IMR-90 (cell line): ENCODE measurements at regions not wholly inside any gene's neighbourhood (a gene's known extent, or its start where the extent isn't known, plus 50 kb on each side); places are given as distances from the start of the nearest gene placed in this dataset.

Experiments used
- ATAC-seq: fragments of 200-7000 bp; cut with Tn5 transposase; 2 replicates; pipeline ENCODE4 v1.9.1; 2020; ENCODE audit warnings: low read depth, mild to moderate bottlenecking, moderate library complexity
- BruUV-seq: library from RNA; stranded (reverse); fragments of 400-500 nt; replicated peaks from 2 replicates; lab custom pipeline; 2021; lab: Mats Ljungman, UMichigan
- CTCF ChIA-PET: fragments of 300-600 bp; formaldehyde crosslinking; extraction: SDS; loops from one replicate; lab custom pipeline; 2021; ENCODE audit warnings: antibody characterized with exemption; lab: Yijun Ruan, JAX
- POLR2A ChIA-PET: fragments of 300-600 bp; sonication (Branson Sonifier 250); formaldehyde crosslinking; loops from one replicate; lab custom pipeline; 2022; ENCODE audit warnings: antibody characterized with exemption; ENCODE audit not compliant: unreplicated experiment; lab: Charles Lee
- DNase-seq: peaks from one replicate; pipeline ENCODE4 v3.0.0; 2013
- H2AFZ ChIP-seq: replicated peaks from 2 replicates; pipeline ENCODE3; 2013; ENCODE audit warnings: low read length, mild to moderate bottlenecking; ENCODE audit not compliant: poor library complexity
- H2AK5ac ChIP-seq: 2 replicates; pipeline ENCODE4 v1.6.1; 2013; ENCODE audit warnings: low read depth, low read length, inconsistent platforms
- H2AK9ac ChIP-seq: replicated peaks from 2 replicates; pipeline ENCODE3; 2013; ENCODE audit warnings: mild to moderate bottlenecking, low read depth, low read length, moderate library complexity; ENCODE audit not compliant: poor library complexity
- H2BK120ac ChIP-seq: 2 replicates; pipeline ENCODE4 v1.6.1; 2013; ENCODE audit warnings: low read depth, low read length, inconsistent platforms
- H2BK15ac ChIP-seq: 3 replicates; pipeline ENCODE4 v1.6.1; 2013; ENCODE audit warnings: low read depth, low read length, inconsistent platforms
- H2BK20ac ChIP-seq: 2 replicates; pipeline ENCODE4 v1.6.1; 2013; ENCODE audit warnings: low read depth, mild to moderate bottlenecking, inconsistent platforms, low read length, moderate library complexity
- H2BK5ac ChIP-seq: 2 replicates; pipeline ENCODE4 v1.6.1; 2013; ENCODE audit warnings: mild to moderate bottlenecking, low read depth, low read length, inconsistent platforms; ENCODE audit not compliant: poor library complexity, severe bottlenecking
- H3K14ac ChIP-seq: replicated peaks from 2 replicates; pipeline ENCODE4 v1.6.1; 2013; ENCODE audit warnings: low read depth, low read length, inconsistent platforms
- H3K18ac ChIP-seq: 2 replicates; pipeline ENCODE4 v1.6.1; 2013; ENCODE audit warnings: low read depth, low read length, control low read depth
- H3K23ac ChIP-seq: 2 replicates; pipeline ENCODE4 v1.6.1; 2013; ENCODE audit warnings: low read depth, low read length, inconsistent platforms
- H3K27ac ChIP-seq: 2 replicates; pipeline ENCODE4 v1.5.1; 2013; ENCODE audit warnings: mild to moderate bottlenecking, control low read depth, low read length; ENCODE audit not compliant: insufficient read depth
- H3K27me3 ChIP-seq: 2 replicates; pipeline ENCODE4 v1.6.1; 2013; ENCODE audit warnings: low read length; ENCODE audit not compliant: control insufficient read depth, insufficient read depth
- H3K36me3 ChIP-seq: 2 replicates; pipeline ENCODE4 v1.6.1; 2013; ENCODE audit warnings: low read length, mixed read lengths; ENCODE audit not compliant: control insufficient read depth, insufficient read depth
- H3K4ac ChIP-seq: 2 replicates; pipeline ENCODE4 v1.6.1; 2013; ENCODE audit warnings: low read depth, low read length, inconsistent platforms
- H3K4me1 ChIP-seq: 2 replicates; pipeline ENCODE4 v1.6.1; 2013; ENCODE audit warnings: low read length, mixed read lengths; ENCODE audit not compliant: control insufficient read depth, insufficient read depth
- H3K4me2 ChIP-seq: 2 replicates; pipeline ENCODE4 v1.6.1; 2013; ENCODE audit warnings: low read depth, mild to moderate bottlenecking, control low read depth, low read length, moderate library complexity
- H3K4me3 ChIP-seq: 2 replicates; pipeline ENCODE4 v1.5.1; 2013; ENCODE audit warnings: low read depth, mild to moderate bottlenecking, control low read depth, low read length, moderate library complexity; ENCODE audit not compliant: insufficient read depth
- H3K56ac ChIP-seq: 2 replicates; pipeline ENCODE4 v1.6.1; 2013; ENCODE audit warnings: low read length, inconsistent platforms; ENCODE audit not compliant: insufficient read depth; ENCODE audit errors: extremely low read depth
- H3K79me1 ChIP-seq, 2 experiments: 2 replicates each; pipeline ENCODE4 v1.6.1; 2013; ENCODE audit warnings: low read length in 2 of 2, inconsistent platforms in 1 of 2, low read depth in 1 of 2
- H3K9ac ChIP-seq: 2 replicates; pipeline ENCODE4 v1.6.1; 2013; ENCODE audit warnings: low read depth, low read length, control low read depth
- H3K9me1 ChIP-seq: 2 replicates; pipeline ENCODE4 v1.6.1; 2013; ENCODE audit warnings: low read length, inconsistent platforms; ENCODE audit not compliant: insufficient read depth
- H3K9me3 ChIP-seq: 2 replicates; pipeline ENCODE4 v1.6.1; 2013; ENCODE audit warnings: low read length; ENCODE audit not compliant: control insufficient read depth, insufficient read depth
- H4K20me1 ChIP-seq: 2 replicates; pipeline ENCODE4 v1.6.1; 2013; ENCODE audit warnings: low read length, inconsistent platforms; ENCODE audit not compliant: insufficient read depth
- H4K5ac ChIP-seq: 2 replicates; pipeline ENCODE4 v1.6.1; 2013; ENCODE audit warnings: mild to moderate bottlenecking, low read depth, low read length, control low read depth
- H4K8ac ChIP-seq, 2 experiments: 2 replicates each; pipeline ENCODE4 v1.6.1; 2013; ENCODE audit warnings: low read depth in 2 of 2, low read length in 2 of 2, control low read depth in 1 of 2, inconsistent platforms in 1 of 2
- H4K91ac ChIP-seq: 2 replicates; pipeline ENCODE4 v1.6.1; 2013; ENCODE audit warnings: low read depth, low read length, inconsistent platforms; ENCODE audit not compliant: insufficient read depth
- BHLHE40 ChIP-seq: fragments of 150-350 bp; IDR thresholded peaks from 2 replicates; pipeline ENCODE4 v1.6.1; 2016; ENCODE audit warnings: mild to moderate bottlenecking, low read depth, low read length
- FOS ChIP-seq: fragments of 150-350 bp; IDR thresholded peaks from 2 replicates; pipeline ENCODE4 v1.6.1; 2016; ENCODE audit warnings: low read depth, low read length
- MAFK ChIP-seq: IDR thresholded peaks from 2 replicates; pipeline ENCODE4 v1.6.1; 2012; ENCODE audit warnings: low read depth, low read length, improper control_type of control experiment
- RCOR1 ChIP-seq: IDR thresholded peaks from 2 replicates; pipeline ENCODE4 v1.6.1; 2012; ENCODE audit warnings: mild to moderate bottlenecking, low read length, improper control_type of control experiment; ENCODE audit not compliant: insufficient replicate concordance
- RFX5 ChIP-seq: IDR thresholded peaks from 2 replicates; pipeline ENCODE4 v1.8.0; 2012; ENCODE audit warnings: low read depth, mild to moderate bottlenecking, low read length, moderate library complexity
- WGBS, 2 experiments: methylation state at CpG; one replicate each; pipeline versions ENCODE4 v1.1.5 to v1.1.7; 2013; ENCODE audit warnings: missing lambda C conversion rate in 2 of 2; ENCODE audit not compliant: insufficient read length in 1 of 2; ENCODE audit errors: extremely low coverage in 2 of 2; 5-methylcytosine and 5-hydroxymethylcytosine counted together
- dilution Hi-C: fragments of 300-500 bp; cut with HindIII; formaldehyde crosslinking; loops from one replicate; pipeline ENCODE4 v1.14.3; 2018; ENCODE audit warnings: low sequenced_read_pairs; ENCODE audit not compliant: unreplicated experiment
- in situ Hi-C: fragments of 300-500 bp; cut with MboI; formaldehyde crosslinking; loops from 3 replicates; pipeline ENCODE4 v1.14.3; 2019; ENCODE audit warnings: low sequenced_read_pairs, inconsistent platforms, mixed read lengths
- intact Hi-C: fragments of 100-400 bp; cut with micrococcal nuclease; formaldehyde crosslinking; loops from 2 replicates; pipeline ENCODE4 v1.10.0; 2022
- TF ChIP-seq, protein P1 (sequence below): fragments of 150-350 bp; IDR thresholded peaks from 2 replicates; pipeline ENCODE4 v1.6.1; 2017; ENCODE audit warnings: mild to moderate bottlenecking, antibody characterized with exemption, low read length, low read depth

DNA sequence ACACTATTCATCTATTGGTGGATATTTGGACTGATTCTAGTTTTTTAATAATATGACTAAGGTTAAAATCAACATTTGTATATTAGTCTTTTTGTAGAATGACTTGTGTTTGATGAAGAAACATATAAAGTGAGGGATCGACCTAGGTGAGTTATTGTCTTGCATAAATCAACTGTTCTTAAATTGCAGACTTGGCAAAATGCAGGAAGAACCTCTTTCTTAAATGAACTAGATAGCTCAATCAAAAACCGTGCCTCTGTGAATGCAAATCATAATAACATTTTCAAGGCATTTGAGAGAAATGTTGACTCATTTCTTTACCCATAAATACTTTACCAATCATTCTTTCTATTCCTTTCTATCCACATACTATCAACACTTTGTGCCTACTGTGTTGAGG, 101.5 kb upstream of the ANK3 start:
- no peak overlapping the region for H2BK5ac ChIP-seq
- no peak overlapping the region for H2AK9ac ChIP-seq
- TF ChIP-seq FOS (no peak), BHLHE40 (no peak), RCOR1 (no peak), MAFK (peak; percentile 57; the same call in 1 of the 2 replicates), RFX5 (no peak)
- TF ChIP-seq, protein P1, sequence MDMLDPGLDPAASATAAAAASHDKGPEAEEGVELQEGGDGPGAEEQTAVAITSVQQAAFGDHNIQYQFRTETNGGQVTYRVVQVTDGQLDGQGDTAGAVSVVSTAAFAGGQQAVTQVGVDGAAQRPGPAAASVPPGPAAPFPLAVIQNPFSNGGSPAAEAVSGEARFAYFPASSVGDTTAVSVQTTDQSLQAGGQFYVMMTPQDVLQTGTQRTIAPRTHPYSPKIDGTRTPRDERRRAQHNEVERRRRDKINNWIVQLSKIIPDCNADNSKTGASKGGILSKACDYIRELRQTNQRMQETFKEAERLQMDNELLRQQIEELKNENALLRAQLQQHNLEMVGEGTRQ: no peak
- H2AFZ ChIP-seq: no peak overlapping the region
- no peak overlapping the region for H4K91ac ChIP-seq
- H2BK120ac ChIP-seq: no peak overlapping the region
- no peak overlapping the region for H3K9ac ChIP-seq
- dilution Hi-C loops (loop anchor here (10.0 kb wide), 1 partner anchor 64 kb away; no protein-coding TSS in a partner anchor), in situ Hi-C loops (no loop called here), intact Hi-C loops (no loop called here)
- no peak overlapping the region for H2BK15ac ChIP-seq
- no peak overlapping the region for H4K8ac ChIP-seq
- H4K20me1 ChIP-seq: no peaks in the 10 kb centered on the region
- H2AK5ac ChIP-seq: no peak overlapping the region
- no peak overlapping the region for H2BK20ac ChIP-seq
- CTCF ChIA-PET: no interaction called here
- no peak overlapping the region for H3K4me3 ChIP-seq
- H3K36me3 ChIP-seq: no peaks in the 10 kb centered on the region
- no peak overlapping the region for H4K5ac ChIP-seq
- H3K56ac ChIP-seq: no peak overlapping the region
- H3K79me1 ChIP-seq: no peaks in the 10 kb centered on the region
- H3K9me1 ChIP-seq: no peaks in the 10 kb centered on the region
- H3K23ac ChIP-seq: no peak overlapping the region
- H3K18ac ChIP-seq: no peak overlapping the region
- WGBS, 2 experiments: no CpG with 5 or more reads among the region's 2 CpGs
- no peaks in the 10 kb centered on the region for H3K4me1 ChIP-seq
- no peak for ATAC-seq
- no peak overlapping the region for H3K4ac ChIP-seq
- no peak overlapping the region for H3K27ac ChIP-seq
- H3K9me3 ChIP-seq: no peaks in the 10 kb centered on the region
- H3K4me2 ChIP-seq: no peak overlapping the region
- BruUV-seq: no TSS peak
- no peaks in the 10 kb centered on the region; the same call in 1 of the 2 replicates for H3K27me3 ChIP-seq
- no peak for DNase-seq
- H3K14ac ChIP-seq: no peak overlapping the region
- POLR2A ChIA-PET: no interaction called here
